Transverse colon (tissue), 4 donors: ENCODE measurements at regions not wholly inside any gene's neighbourhood (a gene's known extent, or its start where the extent isn't known, plus 50 kb on each side); places are given as distances from the start of the nearest gene placed in this dataset.

Experiments
- DNase-seq: peaks from one replicate; pipeline ENCODE4 v3.0.0-alpha.2; 2019
- H3K27ac ChIP-seq, 4 donors: fragments of 200-600 bp; sonication (generic); 2 replicates each; pipeline ENCODE4 v1.5.1; 2016 to 2018; ENCODE audit warnings: inconsistent platforms in 4 of 4
- H3K27me3 ChIP-seq: fragments of 200-600 bp; sonication (generic); 2 replicates; pipeline ENCODE4 v1.5.1; 2017; ENCODE audit warnings: inconsistent platforms
- H3K36me3 ChIP-seq, 4 donors: fragments of 200-600 bp; sonication (generic); 2 replicates each; pipeline ENCODE4 v1.5.1; 2017 to 2019; ENCODE audit warnings: inconsistent platforms in 4 of 4
- H3K4me1 ChIP-seq, 4 donors: fragments of 200-600 bp; sonication (generic); 2 replicates each; pipeline ENCODE4 v1.5.1; 2017 to 2020; ENCODE audit warnings: inconsistent platforms in 4 of 4
- H3K4me3 ChIP-seq, 4 donors: fragments of 200-600 bp; sonication (generic); 1 replicate in 1 of 4; 2 replicates in 3 of 4; pipeline versions ENCODE4 v1.5.1 to v1.6.1; 2017 to 2019; ENCODE audit warnings: inconsistent platforms in 4 of 4
- H3K9me3 ChIP-seq, 2 donors: fragments of 200-600 bp; sonication (generic); 2 replicates each; pipeline ENCODE4 v1.5.1; 2017 to 2019; ENCODE audit warnings: inconsistent platforms in 2 of 2
- CTCF ChIP-seq, 5 experiments: fragments of 200-600 bp in 3 of 5; fragments of 450-650 bp in 2 of 5; sonication (generic) in 3 of 5; IDR thresholded peaks; 1 replicate in 2 of 5; 2 replicates in 3 of 5; pipeline ENCODE4 v1.5.1; 2016 to 2017; ENCODE audit warnings: antibody characterized with exemption in 5 of 5, inconsistent platforms in 3 of 5, mild to moderate bottlenecking in 2 of 5, moderate library complexity in 1 of 5
- EP300 ChIP-seq: sonication (generic); formaldehyde crosslinking; IDR thresholded peaks from one replicate; pipeline ENCODE4 v1.6.1; 2017; ENCODE audit warnings: antibody characterized with exemption, low read depth
- POLR2A ChIP-seq: fragments of 450-650 bp; IDR thresholded peaks from one replicate; pipeline ENCODE4 v1.6.1; 2016; ENCODE audit warnings: antibody characterized with exemption, mild to moderate bottlenecking, moderate library complexity
- POLR2AphosphoS5 ChIP-seq, 3 donors: sonication (generic); formaldehyde crosslinking; IDR thresholded peaks; one replicate each; pipeline ENCODE4 v1.6.1; 2016; ENCODE audit warnings: antibody characterized with exemption in 3 of 3
- WGBS, 2 donors: methylation state at CpG; one replicate each; pipeline ENCODE4 v1.1.5; 2018; ENCODE audit warnings: low coverage in 1 of 2; 5-methylcytosine and 5-hydroxymethylcytosine counted together
- in situ Hi-C, 4 donors: fragments of 200-750 bp; cut with MboI; loops; one replicate each; pipeline versions ENCODE4 v1.15.0 to v1.15.1; 2017; ENCODE audit warnings: low sequenced_read_pairs in 3 of 4, low pct_ligation_motif_present in 1 of 4, low pct_unique_long_range_greater_than_20kb in 1 of 4
- intact Hi-C: fragments of 100-400 bp; cut with DNase I; formaldehyde crosslinking; loops from one replicate; pipeline ENCODE4 v1.15.1; 2023; ENCODE audit warnings: low total_unique reads

- Histone ChIP-seq H3K36me3 (no peaks in the 10 kb centered on the region), H3K4me1 (peaks cover 0 to 4% (median 0%) of the 10 kb centered on the region in 4 donors), H3K9me3 (no peaks in the 10 kb centered on the region), H3K27me3 (peaks cover 8% of the 10 kb centered on the region), H3K27ac (no peak overlapping the region), H3K4me3 (no peak overlapping the region)
- intact Hi-C loops (no loop called here), in situ Hi-C loops (no loop called here)
- no peak for DNase-seq
- TF ChIP-seq EP300 (no peak), POLR2AphosphoS5 (IDR thresholded peaks at IDR 0.05) (no peak), CTCF (IDR thresholded peaks at IDR 0.05) (no peak), POLR2A (no peak)
- 67 to 75% methylated on average over 1 to 13 of the region's 13 CpGs for WGBS, 2 donors
Measured at GRCh38 chr1:24990136-24990535, 60.1 kb upstream of the RUNX3 start.

- no peak for DNase-seq
- H3K9me3 ChIP-seq, result no peaks in the 10 kb centered on the region
- H3K27ac ChIP-seq, result no peak overlapping the region
- intact Hi-C loops (no loop called here), in situ Hi-C loops (no loop called here)
- H3K4me3 ChIP-seq, result no peak overlapping the region
- no peaks in the 10 kb centered on the region for H3K36me3 ChIP-seq
- peaks cover 0 to 4% (median 0%) of the 10 kb centered on the region in 4 donors for H3K4me1 ChIP-seq
- WGBS, 2 donors, result 73 to 89% methylated on average over 1 to 2 of the region's 2 CpGs
- TF ChIP-seq POLR2A (no peak), CTCF (IDR thresholded peaks at IDR 0.05) (no peak), EP300 (no peak), POLR2AphosphoS5 (IDR thresholded peaks at IDR 0.05) (no peak)
- H3K27me3 ChIP-seq, result peaks cover 8% of the 10 kb centered on the region
Measured at GRCh38 chr1:24989082-24989481, 59.0 kb upstream of the RUNX3 start.

- in situ Hi-C loops (no loop called here), intact Hi-C loops (no loop called here)
- WGBS, 2 donors, result 88% methylated on average over 6 of the region's 6 CpGs; no CpG with 5 or more reads in 1 of the 2 donors
- Histone ChIP-seq H3K4me1 (peaks cover 0 to 4% (median 0%) of the 10 kb centered on the region in 4 donors), H3K36me3 (no peaks in the 10 kb centered on the region), H3K27me3 (peaks cover 8% of the 10 kb centered on the region), H3K4me3 (no peak overlapping the region), H3K9me3 (no peaks in the 10 kb centered on the region), H3K27ac (no peak overlapping the region)
- no peak for DNase-seq
- no peak for TF ChIP-seq POLR2A
Measured at GRCh38 chr1:24988558-24988912, 58.5 kb upstream of the RUNX3 start.

GRCh38 chr1:24987875-24988557, 57.9 kb upstream of the RUNX3 start:
- TF ChIP-seq CTCF (IDR thresholded peaks at IDR 0.05) (no peak), EP300 (no peak), POLR2AphosphoS5 (IDR thresholded peaks at IDR 0.05) (no peak), POLR2A (no peak)

GRCh38 chr1:24987424-24987823, 57.3 kb upstream of the RUNX3 start:
- Histone ChIP-seq H3K4me3 (no peak overlapping the region), H3K27me3 (peaks cover 8% of the 10 kb centered on the region), H3K27ac (no peak overlapping the region), H3K4me1 (peaks cover 0 to 4% (median 0%) of the 10 kb centered on the region in 4 donors), H3K36me3 (no peaks in the 10 kb centered on the region), H3K9me3 (no peaks in the 10 kb centered on the region)
- TF ChIP-seq POLR2AphosphoS5 (IDR thresholded peaks at IDR 0.05) (no peak), POLR2A (no peak), EP300 (no peak), CTCF (IDR thresholded peaks at IDR 0.05) (no peak)
- in situ Hi-C loops, result no loop called here
- 96% methylated on average over 11 of the region's 11 CpGs; no CpG with 5 or more reads in 1 of the 2 donors for WGBS, 2 donors
- no peak for DNase-seq
- intact Hi-C loops, result no loop called here

More at GRCh38 chr1:24987875-24988557, 57.9 kb upstream of the RUNX3 start:
- no peak overlapping the region for H3K4me3 ChIP-seq
- peaks cover 0 to 4% (median 0%) of the 10 kb centered on the region in 4 donors for H3K4me1 ChIP-seq
- no peak overlapping the region for H3K27ac ChIP-seq
- peaks cover 8% of the 10 kb centered on the region for H3K27me3 ChIP-seq
- DNase-seq, result no peak
- H3K36me3 ChIP-seq, result no peaks in the 10 kb centered on the region
- in situ Hi-C loops, result no loop called here
- intact Hi-C loops, result no loop called here
- H3K9me3 ChIP-seq, result no peaks in the 10 kb centered on the region
- 63% methylated on average over 5 of the region's 5 CpGs; no CpG with 5 or more reads in 1 of the 2 donors for WGBS, 2 donors
